SU-DHL-6 (cell line): ENCODE measurements at regions not wholly inside any gene's neighbourhood (a gene's known extent, or its start where the extent isn't known, plus 50 kb on each side); places are given as distances from the start of the nearest gene placed in this dataset.

Experiments used
- CTCF ChIP-seq: fragments of 200-600 bp; sonication (generic); IDR thresholded peaks from one replicate; pipeline ENCODE4 v1.5.1; 2017; ENCODE audit warnings: antibody characterized with exemption, mild to moderate bottlenecking, low read length, moderate library complexity; ENCODE audit not compliant: insufficient read depth, poor library complexity, severe bottlenecking
- EZH2phosphoT487 ChIP-seq: fragments of 200-600 bp; sonication (generic), shearing (Covaris generic); conservative IDR thresholded peaks from 2 replicates; pipeline ENCODE4 v1.6.1; 2018; ENCODE audit warnings: mild to moderate bottlenecking, antibody characterized with exemption, low read length, moderate library complexity, mixed read lengths

GRCh38 chr2:209062210-209062609 lies 361.6 kb upstream of the MAP2 start:
- TF ChIP-seq EZH2phosphoT487 (no peak), CTCF (no peak)
